ENCODE measurements at regions not wholly inside any gene's neighbourhood (a gene's known extent, or its start where the extent isn't known, plus 50 kb on each side); places are given as distances from the start of the nearest gene placed in this dataset.
"Not testable (repeated sequence)": the region's sequence is repeated elsewhere in the genome, so short reads cannot be mapped to it uniquely, and the experiment has no call there.

- H3K27me3 ChIP-seq (replicated peaks; ENCODE audit: insufficient read depth) = no peaks in the 10 kb centered on the region
- no peaks in the 10 kb centered on the region for H3F3A ChIP-seq (ENCODE audit: insufficient read depth)
- no peak overlapping the region for H3K4me3 ChIP-seq
- no peak overlapping the region for H3K27ac ChIP-seq
- no peak for DNase-seq
- H3K9me2 ChIP-seq (ENCODE audit: insufficient read depth) = no peaks in the 10 kb centered on the region
- H3K36me3 ChIP-seq (ENCODE audit: low read depth) = no peaks in the 10 kb centered on the region
- 16 to 27% methylated on average over 1 of the region's 1 CpG for WGBS, 2 experiments (ENCODE audit: low coverage in 1 of 2, low lambda C conversion rate in 2 of 2, missing lambda C conversion rate in 2 of 2)
- no peak overlapping the region for H2AFZ ChIP-seq
- peaks cover 12% of the 10 kb centered on the region for H3K9me3 ChIP-seq (ENCODE audit: low read depth)
- H3K79me2 ChIP-seq (ENCODE audit: insufficient read depth) = no peaks in the 10 kb centered on the region
- no peak overlapping the region for H3K9ac ChIP-seq
- TF ChIP-seq EZH2phosphoT487 (IDR thresholded peaks at IDR 0.05; ENCODE audit: insufficient read depth, low read depth) (no peak), EZH2 (IDR thresholded peaks at IDR 0.05; ENCODE audit: insufficient read depth, poor library complexity, severe bottlenecking) (no peak)
- H3K4me1 ChIP-seq (ENCODE audit: insufficient read depth) = no peaks in the 10 kb centered on the region
- in situ Hi-C loops (cut with MboI) = no loop called here
- no peaks in the 10 kb centered on the region for H4K20me1 ChIP-seq (ENCODE audit: insufficient read depth)
- H3K4me2 ChIP-seq (ENCODE audit: unreplicated experiment) = no peak overlapping the region
Observed at GRCh38 chr2:4219101-4219500, 515.7 kb downstream of the DCDC2C start.

GRCh38 chr2:4219571-4219970 is 516.2 kb downstream of the DCDC2C start:
- Histone ChIP-seq H3K27ac (no peak overlapping the region), H3K4me2 (ENCODE audit: unreplicated experiment) (no peak overlapping the region), H3K79me2 (ENCODE audit: insufficient read depth) (no peaks in the 10 kb centered on the region), H4K20me1 (ENCODE audit: insufficient read depth) (no peaks in the 10 kb centered on the region), H3K36me3 (ENCODE audit: low read depth) (no peaks in the 10 kb centered on the region), H3F3A (ENCODE audit: insufficient read depth) (no peaks in the 10 kb centered on the region), H2AFZ (no peak overlapping the region), H3K4me3 (no peak overlapping the region), H3K9me3 (ENCODE audit: low read depth) (peaks cover 12% of the 10 kb centered on the region), H3K27me3 (replicated peaks; ENCODE audit: insufficient read depth) (no peaks in the 10 kb centered on the region), H3K9me2 (ENCODE audit: insufficient read depth) (no peaks in the 10 kb centered on the region), H3K4me1 (ENCODE audit: insufficient read depth) (no peaks in the 10 kb centered on the region), H3K9ac (no peak overlapping the region)
- DNase-seq = no peak
- in situ Hi-C loops (cut with MboI) = no loop called here
- TF ChIP-seq EZH2 (IDR thresholded peaks at IDR 0.05; ENCODE audit: insufficient read depth, poor library complexity, severe bottlenecking) (no peak), EZH2phosphoT487 (IDR thresholded peaks at IDR 0.05; ENCODE audit: insufficient read depth, low read depth) (no peak)
- 14 to 16% methylated on average over 1 of the region's 1 CpG for WGBS, 2 experiments (ENCODE audit: low coverage in 1 of 2, low lambda C conversion rate in 2 of 2, missing lambda C conversion rate in 2 of 2)

- in situ Hi-C loops (cut with MboI) = no loop called here
- 20 to 33% methylated on average over 1 of the region's 1 CpG for WGBS, 2 experiments (ENCODE audit: low coverage in 1 of 2, low lambda C conversion rate in 2 of 2, missing lambda C conversion rate in 2 of 2)
Observed at GRCh38 chr2:4221434-4221833, 518.1 kb downstream of the DCDC2C start.

GRCh38 chr2:4221845-4222244 is 518.5 kb downstream of the DCDC2C start:
- Histone ChIP-seq H3K9ac (no peak overlapping the region), H3K79me2 (ENCODE audit: insufficient read depth) (no peaks in the 10 kb centered on the region), H3F3A (ENCODE audit: insufficient read depth) (no peaks in the 10 kb centered on the region), H3K4me2 (ENCODE audit: unreplicated experiment) (no peak overlapping the region), H2AFZ (no peak overlapping the region), H3K4me3 (no peak overlapping the region), H3K27ac (no peak overlapping the region), H3K4me1 (ENCODE audit: insufficient read depth) (no peaks in the 10 kb centered on the region), H4K20me1 (ENCODE audit: insufficient read depth) (no peaks in the 10 kb centered on the region), H3K9me3 (ENCODE audit: low read depth) (peaks cover 6% of the 10 kb centered on the region), H3K36me3 (ENCODE audit: low read depth) (no peaks in the 10 kb centered on the region), H3K9me2 (ENCODE audit: insufficient read depth) (no peaks in the 10 kb centered on the region), H3K27me3 (replicated peaks; ENCODE audit: insufficient read depth) (no peaks in the 10 kb centered on the region)
- no peak for DNase-seq
- TF ChIP-seq EZH2phosphoT487 (IDR thresholded peaks at IDR 0.05; ENCODE audit: insufficient read depth, low read depth) = no peak
- no peak for TF ChIP-seq EZH2 (IDR thresholded peaks at IDR 0.05; ENCODE audit: insufficient read depth, poor library complexity, severe bottlenecking)
- 25 to 28% methylated on average over 6 of the region's 6 CpGs for WGBS, 2 experiments (ENCODE audit: low coverage in 1 of 2, low lambda C conversion rate in 2 of 2, missing lambda C conversion rate in 2 of 2)
- in situ Hi-C loops (cut with MboI) = no loop called here

More at GRCh38 chr2:4221434-4221833, 518.1 kb downstream of the DCDC2C start:
- Histone ChIP-seq H3K27ac (no peak overlapping the region), H3K79me2 (ENCODE audit: insufficient read depth) (no peaks in the 10 kb centered on the region), H2AFZ (no peak overlapping the region), H3K4me2 (ENCODE audit: unreplicated experiment) (no peak overlapping the region), H3K9me3 (ENCODE audit: low read depth) (peaks cover 10% of the 10 kb centered on the region), H3F3A (ENCODE audit: insufficient read depth) (no peaks in the 10 kb centered on the region), H3K4me3 (no peak overlapping the region), H3K9ac (no peak overlapping the region), H3K27me3 (replicated peaks; ENCODE audit: insufficient read depth) (no peaks in the 10 kb centered on the region), H3K4me1 (ENCODE audit: insufficient read depth) (no peaks in the 10 kb centered on the region), H3K9me2 (ENCODE audit: insufficient read depth) (no peaks in the 10 kb centered on the region), H3K36me3 (ENCODE audit: low read depth) (no peaks in the 10 kb centered on the region), H4K20me1 (ENCODE audit: insufficient read depth) (no peaks in the 10 kb centered on the region)
- no peak for TF ChIP-seq EZH2 (IDR thresholded peaks at IDR 0.05; ENCODE audit: insufficient read depth, poor library complexity, severe bottlenecking)
- TF ChIP-seq EZH2phosphoT487 (IDR thresholded peaks at IDR 0.05; ENCODE audit: insufficient read depth, low read depth) = no peak
- no peak for DNase-seq

GRCh38 chr2:4244422-4244821 is 541.0 kb downstream of the DCDC2C start:
- in situ Hi-C loops (cut with MboI); H3F3A ChIP-seq (ENCODE audit: insufficient read depth); H3K9ac ChIP-seq; H3K36me3 ChIP-seq (ENCODE audit: low read depth); H3K4me1 ChIP-seq (ENCODE audit: insufficient read depth); H3K9me2 ChIP-seq (ENCODE audit: insufficient read depth); H2AFZ ChIP-seq; H3K27me3 ChIP-seq (replicated peaks; ENCODE audit: insufficient read depth); H3K27ac ChIP-seq; H3K4me3 ChIP-seq; H3K79me2 ChIP-seq (ENCODE audit: insufficient read depth); DNase-seq; H3K4me2 ChIP-seq (ENCODE audit: unreplicated experiment); H3K9me3 ChIP-seq (ENCODE audit: low read depth); H4K20me1 ChIP-seq (ENCODE audit: insufficient read depth): not testable (repeated sequence)
- 51 to 52% methylated on average over 6 to 9 of the region's 9 CpGs for WGBS, 2 experiments (ENCODE audit: low coverage in 1 of 2, low lambda C conversion rate in 2 of 2, missing lambda C conversion rate in 2 of 2)

Data from GM23248 (cell line).